ENCODE measurements at regions not wholly inside any gene's neighbourhood (a gene's known extent, or its start where the extent isn't known, plus 50 kb on each side); places are given as distances from the start of the nearest gene placed in this dataset.

GRCh38 chr4:96776920-96777527 is 937.1 kb downstream of the PDHA2 start:
- Histone ChIP-seq H3F3A (ENCODE audit: insufficient read depth, low read length) (no peaks in the 10 kb centered on the region), H3K27ac (ENCODE audit: low read depth, low read length, poor library complexity, severe bottlenecking) (no peak overlapping the region), H3K36me3 (ENCODE audit: insufficient read depth, low read length) (no peaks in the 10 kb centered on the region), H3K4me2 (ENCODE audit: low read length) (no peak overlapping the region), H3K9me2 (ENCODE audit: low read depth, low read length) (no peaks in the 10 kb centered on the region), H3K4me3 (ENCODE audit: low read depth, low read length, poor library complexity, severe bottlenecking) (no peak overlapping the region), H3K79me2 (ENCODE audit: insufficient read depth, low read length) (no peaks in the 10 kb centered on the region), H4K20me1 (ENCODE audit: insufficient read depth, low read length) (no peaks in the 10 kb centered on the region), H2AFZ (ENCODE audit: low read length) (no peak overlapping the region), H3K9ac (ENCODE audit: low read length) (no peak overlapping the region), H3K4me1 (ENCODE audit: insufficient read depth, low read length, severe bottlenecking) (no peaks in the 10 kb centered on the region), H3K27me3 (ENCODE audit: insufficient read depth, low read length) (no peaks in the 10 kb centered on the region), H3K9me3 (ENCODE audit: low read length) (no peaks in the 10 kb centered on the region)
- TF ChIP-seq CTCF (IDR thresholded peaks at IDR 0.05; ENCODE audit: low read length) (no peak), EZH2 (IDR thresholded peaks at IDR 0.05; ENCODE audit: borderline replicate concordance, low read length) (no peak)

DNA sequence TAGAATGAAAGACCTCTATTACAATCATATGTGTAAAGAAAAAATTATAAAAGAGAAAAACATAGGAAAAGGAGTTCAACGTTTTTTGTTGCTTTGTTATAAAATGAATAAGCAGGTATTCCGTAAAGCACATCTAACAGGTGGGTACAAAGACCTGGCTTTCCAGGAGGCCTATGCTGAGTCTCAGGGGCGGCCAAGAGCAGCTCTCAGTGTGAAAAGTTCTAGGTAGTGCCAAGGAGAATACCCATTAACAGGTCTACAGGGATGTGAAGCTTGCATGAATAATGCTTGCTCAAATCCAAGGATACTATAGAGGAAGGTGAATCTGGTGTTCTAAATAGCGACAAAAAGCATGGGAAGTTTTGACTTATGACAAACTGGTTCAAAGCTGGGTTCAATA is 944.4 kb downstream of the PDHA2 start:
- Histone ChIP-seq H3K9me3 (ENCODE audit: low read length) (no peaks in the 10 kb centered on the region), H3K36me3 (ENCODE audit: insufficient read depth, low read length) (no peaks in the 10 kb centered on the region), H4K20me1 (ENCODE audit: insufficient read depth, low read length) (no peaks in the 10 kb centered on the region), H3K27ac (ENCODE audit: low read depth, low read length, poor library complexity, severe bottlenecking) (no peak overlapping the region), H3K4me1 (ENCODE audit: insufficient read depth, low read length, severe bottlenecking) (no peaks in the 10 kb centered on the region), H3K79me2 (ENCODE audit: insufficient read depth, low read length) (no peaks in the 10 kb centered on the region), H3F3A (ENCODE audit: insufficient read depth, low read length) (no peaks in the 10 kb centered on the region), H3K4me2 (ENCODE audit: low read length) (no peak overlapping the region), H3K9me2 (ENCODE audit: low read depth, low read length) (no peaks in the 10 kb centered on the region), H3K9ac (ENCODE audit: low read length) (no peak overlapping the region), H2AFZ (ENCODE audit: low read length) (no peak overlapping the region), H3K4me3 (ENCODE audit: low read depth, low read length, poor library complexity, severe bottlenecking) (no peak overlapping the region), H3K27me3 (ENCODE audit: insufficient read depth, low read length) (no peaks in the 10 kb centered on the region)
- no peak for TF ChIP-seq CTCF (IDR thresholded peaks at IDR 0.05; ENCODE audit: low read length)
- TF ChIP-seq EZH2 (IDR thresholded peaks at IDR 0.05; ENCODE audit: borderline replicate concordance, low read length), result no peak

- Histone ChIP-seq H3K9ac (ENCODE audit: low read length) (no peak overlapping the region), H3K79me2 (ENCODE audit: insufficient read depth, low read length) (no peaks in the 10 kb centered on the region), H3K27me3 (ENCODE audit: insufficient read depth, low read length) (no peaks in the 10 kb centered on the region), H3F3A (ENCODE audit: insufficient read depth, low read length) (no peaks in the 10 kb centered on the region), H3K4me2 (ENCODE audit: low read length) (no peak overlapping the region), H3K4me1 (ENCODE audit: insufficient read depth, low read length, severe bottlenecking) (no peaks in the 10 kb centered on the region), H3K9me2 (ENCODE audit: low read depth, low read length) (no peaks in the 10 kb centered on the region), H3K9me3 (ENCODE audit: low read length) (no peaks in the 10 kb centered on the region), H3K36me3 (ENCODE audit: insufficient read depth, low read length) (no peaks in the 10 kb centered on the region), H4K20me1 (ENCODE audit: insufficient read depth, low read length) (no peaks in the 10 kb centered on the region), H3K27ac (ENCODE audit: low read depth, low read length, poor library complexity, severe bottlenecking) (no peak overlapping the region), H2AFZ (ENCODE audit: low read length) (no peak overlapping the region), H3K4me3 (ENCODE audit: low read depth, low read length, poor library complexity, severe bottlenecking) (no peak overlapping the region)
- TF ChIP-seq EZH2 (IDR thresholded peaks at IDR 0.05; ENCODE audit: borderline replicate concordance, low read length), result no peak
- TF ChIP-seq CTCF (IDR thresholded peaks at IDR 0.05; ENCODE audit: low read length), result no peak
Measured at GRCh38 chr4:96786306-96786705, 946.4 kb downstream of the PDHA2 start.
